ENCODE measurements at regions not wholly inside any gene's neighbourhood (a gene's known extent, or its start where the extent isn't known, plus 50 kb on each side); places are given as distances from the start of the nearest gene placed in this dataset.

DNA sequence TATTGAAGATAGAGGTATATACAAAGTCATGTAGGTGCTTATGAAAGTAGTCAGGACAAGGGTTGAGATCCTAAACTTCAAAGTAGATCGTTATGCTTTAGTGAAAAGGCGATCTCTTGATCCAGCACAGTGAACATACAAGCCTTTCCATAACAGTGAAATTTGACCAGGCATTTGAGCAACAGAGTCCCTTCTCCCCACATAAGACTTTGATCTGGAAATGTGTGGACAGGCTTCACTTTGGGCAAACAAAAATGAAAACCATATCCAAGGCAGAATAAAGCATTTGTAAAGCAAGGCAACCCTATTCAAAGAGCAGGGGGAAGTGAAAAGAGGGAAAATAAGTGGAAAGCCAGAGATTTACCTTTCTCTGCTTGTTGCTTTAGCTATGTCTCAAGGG is 311.9 kb upstream of the SORCS1 start:
- TF ChIP-seq, protein P1, sequence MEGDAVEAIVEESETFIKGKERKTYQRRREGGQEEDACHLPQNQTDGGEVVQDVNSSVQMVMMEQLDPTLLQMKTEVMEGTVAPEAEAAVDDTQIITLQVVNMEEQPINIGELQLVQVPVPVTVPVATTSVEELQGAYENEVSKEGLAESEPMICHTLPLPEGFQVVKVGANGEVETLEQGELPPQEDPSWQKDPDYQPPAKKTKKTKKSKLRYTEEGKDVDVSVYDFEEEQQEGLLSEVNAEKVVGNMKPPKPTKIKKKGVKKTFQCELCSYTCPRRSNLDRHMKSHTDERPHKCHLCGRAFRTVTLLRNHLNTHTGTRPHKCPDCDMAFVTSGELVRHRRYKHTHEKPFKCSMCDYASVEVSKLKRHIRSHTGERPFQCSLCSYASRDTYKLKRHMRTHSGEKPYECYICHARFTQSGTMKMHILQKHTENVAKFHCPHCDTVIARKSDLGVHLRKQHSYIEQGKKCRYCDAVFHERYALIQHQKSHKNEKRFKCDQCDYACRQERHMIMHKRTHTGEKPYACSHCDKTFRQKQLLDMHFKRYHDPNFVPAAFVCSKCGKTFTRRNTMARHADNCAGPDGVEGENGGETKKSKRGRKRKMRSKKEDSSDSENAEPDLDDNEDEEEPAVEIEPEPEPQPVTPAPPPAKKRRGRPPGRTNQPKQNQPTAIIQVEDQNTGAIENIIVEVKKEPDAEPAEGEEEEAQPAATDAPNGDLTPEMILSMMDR (conservative IDR thresholded peaks at IDR 0.05): no peak
- TF ChIP-seq EZH2 (IDR thresholded peaks at IDR 0.05; ENCODE audit: low read depth): no peak
- H3K27me3 ChIP-seq (ENCODE audit: insufficient read depth, low read depth): no peaks in the 10 kb centered on the region
- no peaks in the 10 kb centered on the region for H3K4me1 ChIP-seq (replicated peaks; ENCODE audit: insufficient read depth)
- POLR2A ChIA-PET (ENCODE audit: unreplicated experiment): no interaction called here
- no peak overlapping the region for H2AFZ ChIP-seq
- no peaks in the 10 kb centered on the region for H4K20me1 ChIP-seq (ENCODE audit: insufficient read depth)
- intact Hi-C loops (cut with micrococcal nuclease; ENCODE audit: unreplicated experiment): no loop called here
- H3K79me2 ChIP-seq (ENCODE audit: low read depth): no peaks in the 10 kb centered on the region
- H3K27ac ChIP-seq: no peak overlapping the region
- no peaks in the 10 kb centered on the region for H3K9me2 ChIP-seq (ENCODE audit: insufficient read depth)
- H3F3A ChIP-seq (ENCODE audit: insufficient read depth, low read depth): no peaks in the 10 kb centered on the region
- no peak for DNase-seq
- H3K36me3 ChIP-seq (ENCODE audit: low read depth): no peaks in the 10 kb centered on the region
- BruUV-seq (replicated peaks): no TSS peak
- no peaks in the 10 kb centered on the region for H3K9me3 ChIP-seq (ENCODE audit: insufficient read depth, low read depth)
- H3K4me2 ChIP-seq: no peak overlapping the region
- CTCF ChIA-PET: no interaction called here
- no peak overlapping the region for H3K4me3 ChIP-seq

DNA sequence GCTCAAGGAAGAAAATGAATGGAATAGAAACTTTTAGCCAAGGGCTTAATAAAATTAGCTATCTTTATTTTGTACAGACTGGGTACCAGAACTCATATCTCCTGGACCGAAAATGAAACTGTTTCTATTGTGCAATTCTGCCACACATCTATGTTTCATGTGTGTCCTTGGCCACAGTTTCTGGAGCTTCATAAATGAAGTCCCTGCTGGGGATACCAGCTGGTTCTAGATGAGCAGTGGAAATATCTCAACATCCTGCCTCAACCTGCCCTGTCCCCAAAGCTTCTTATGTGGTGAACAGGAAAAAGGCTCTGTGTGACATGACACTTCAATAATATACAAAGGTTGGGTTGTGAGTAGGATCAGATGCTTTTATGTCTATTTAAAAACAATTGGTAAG is 310.1 kb upstream of the SORCS1 start:
- ChIA-PET POLR2A (ENCODE audit: unreplicated experiment) (no interaction called here), CTCF (no interaction called here)
- H3K4me1 ChIP-seq (replicated peaks; ENCODE audit: insufficient read depth): no peaks in the 10 kb centered on the region
- no peaks in the 10 kb centered on the region for H3K9me3 ChIP-seq (ENCODE audit: insufficient read depth, low read depth)
- TF ChIP-seq EZH2 (IDR thresholded peaks at IDR 0.05; ENCODE audit: low read depth): no peak
- TF ChIP-seq, protein P1 (conservative IDR thresholded peaks at IDR 0.05): no peak
- H3K4me2 ChIP-seq: no peak overlapping the region
- H4K20me1 ChIP-seq (ENCODE audit: insufficient read depth): no peaks in the 10 kb centered on the region
- no peaks in the 10 kb centered on the region for H3F3A ChIP-seq (ENCODE audit: insufficient read depth, low read depth)
- H3K79me2 ChIP-seq (ENCODE audit: low read depth): no peaks in the 10 kb centered on the region
- no peaks in the 10 kb centered on the region for H3K27me3 ChIP-seq (ENCODE audit: insufficient read depth, low read depth)
- no peak overlapping the region for H2AFZ ChIP-seq
- DNase-seq: no peak
- H3K36me3 ChIP-seq (ENCODE audit: low read depth): no peaks in the 10 kb centered on the region
- H3K4me3 ChIP-seq: no peak overlapping the region
- no peaks in the 10 kb centered on the region for H3K9me2 ChIP-seq (ENCODE audit: insufficient read depth)
- intact Hi-C loops (cut with micrococcal nuclease; ENCODE audit: unreplicated experiment): no loop called here
- H3K27ac ChIP-seq: no peak overlapping the region
- BruUV-seq (replicated peaks): no TSS peak

DNA sequence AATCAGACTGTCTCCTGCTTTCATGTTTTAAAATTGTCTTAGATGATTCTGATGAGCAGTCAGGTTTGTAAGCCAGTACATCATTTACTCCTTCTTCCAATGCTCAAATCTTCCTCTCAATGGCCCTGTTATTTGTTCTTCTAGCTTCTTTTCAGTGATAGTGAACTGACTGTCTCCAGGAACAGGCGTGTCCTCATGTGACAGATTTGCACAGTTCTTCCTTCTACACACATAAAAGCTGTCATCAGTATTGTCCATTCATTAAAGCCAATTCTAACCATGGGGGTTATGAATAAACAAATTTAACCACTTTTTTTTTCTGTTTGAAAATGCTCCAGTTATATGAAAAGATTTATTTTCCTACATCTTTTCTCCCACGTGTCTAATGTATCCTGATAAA is 308.7 kb upstream of the SORCS1 start:
- H3K4me2 ChIP-seq: no peak overlapping the region
- ChIA-PET CTCF (no interaction called here), POLR2A (ENCODE audit: unreplicated experiment) (no interaction called here)
- no peaks in the 10 kb centered on the region for H3K4me1 ChIP-seq (replicated peaks; ENCODE audit: insufficient read depth)
- DNase-seq: no peak
- no peak overlapping the region for H2AFZ ChIP-seq
- no peak overlapping the region for H3K4me3 ChIP-seq
- no peaks in the 10 kb centered on the region for H4K20me1 ChIP-seq (ENCODE audit: insufficient read depth)
- H3K79me2 ChIP-seq (ENCODE audit: low read depth): no peaks in the 10 kb centered on the region
- no peak overlapping the region for H3K27ac ChIP-seq
- no peaks in the 10 kb centered on the region for H3K9me3 ChIP-seq (ENCODE audit: insufficient read depth, low read depth)
- no peaks in the 10 kb centered on the region for H3F3A ChIP-seq (ENCODE audit: insufficient read depth, low read depth)
- TF ChIP-seq, protein P1 (conservative IDR thresholded peaks at IDR 0.05): no peak
- no peak for TF ChIP-seq EZH2 (IDR thresholded peaks at IDR 0.05; ENCODE audit: low read depth)
- H3K36me3 ChIP-seq (ENCODE audit: low read depth): no peaks in the 10 kb centered on the region
- H3K9me2 ChIP-seq (ENCODE audit: insufficient read depth): no peaks in the 10 kb centered on the region
- intact Hi-C loops (cut with micrococcal nuclease; ENCODE audit: unreplicated experiment): no loop called here
- H3K27me3 ChIP-seq (ENCODE audit: insufficient read depth, low read depth): no peaks in the 10 kb centered on the region
- BruUV-seq (replicated peaks): no TSS peak

Measured in PC-9 (cell line).